Liver (tissue), 3 donors: ENCODE measurements at regions not wholly inside any gene's neighbourhood (a gene's known extent, or its start where the extent isn't known, plus 50 kb on each side); places are given as distances from the start of the nearest gene placed in this dataset.

Source experiments
- MAX ChIP-seq: IDR thresholded peaks from 2 replicates; pipeline ENCODE4 v1.6.1; 2016; ENCODE audit warnings: antibody characterized with exemption
- SP1 ChIP-seq: IDR thresholded peaks from 2 replicates; pipeline ENCODE4 v1.6.1; 2018; ENCODE audit warnings: antibody characterized with exemption, mild to moderate bottlenecking
- TF ChIP-seq, protein P1 (sequence below): fragments of 150-350 bp; IDR thresholded peaks from 2 replicates; pipeline ENCODE4 v1.5.1; 2017; ENCODE audit warnings: improper control_type of control experiment, low read depth, low read length; ENCODE audit not compliant: missing input control
- donor health status: healthy.
- donor health status: healthy.

- TF ChIP-seq, protein P1, sequence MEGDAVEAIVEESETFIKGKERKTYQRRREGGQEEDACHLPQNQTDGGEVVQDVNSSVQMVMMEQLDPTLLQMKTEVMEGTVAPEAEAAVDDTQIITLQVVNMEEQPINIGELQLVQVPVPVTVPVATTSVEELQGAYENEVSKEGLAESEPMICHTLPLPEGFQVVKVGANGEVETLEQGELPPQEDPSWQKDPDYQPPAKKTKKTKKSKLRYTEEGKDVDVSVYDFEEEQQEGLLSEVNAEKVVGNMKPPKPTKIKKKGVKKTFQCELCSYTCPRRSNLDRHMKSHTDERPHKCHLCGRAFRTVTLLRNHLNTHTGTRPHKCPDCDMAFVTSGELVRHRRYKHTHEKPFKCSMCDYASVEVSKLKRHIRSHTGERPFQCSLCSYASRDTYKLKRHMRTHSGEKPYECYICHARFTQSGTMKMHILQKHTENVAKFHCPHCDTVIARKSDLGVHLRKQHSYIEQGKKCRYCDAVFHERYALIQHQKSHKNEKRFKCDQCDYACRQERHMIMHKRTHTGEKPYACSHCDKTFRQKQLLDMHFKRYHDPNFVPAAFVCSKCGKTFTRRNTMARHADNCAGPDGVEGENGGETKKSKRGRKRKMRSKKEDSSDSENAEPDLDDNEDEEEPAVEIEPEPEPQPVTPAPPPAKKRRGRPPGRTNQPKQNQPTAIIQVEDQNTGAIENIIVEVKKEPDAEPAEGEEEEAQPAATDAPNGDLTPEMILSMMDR = no peak
- TF ChIP-seq MAX (no peak), SP1 (no peak)
Observed at GRCh38 chr1:90262791-90263190, 267.9 kb downstream of the ZNF326 start.
